CD4-positive, alpha-beta T cell treated with Interleukin-17A for 4 hours (primary cell): ENCODE measurements at regions not wholly inside any gene's neighbourhood (a gene's known extent, or its start where the extent isn't known, plus 50 kb on each side); places are given as distances from the start of the nearest gene placed in this dataset.
"Not testable (repeated sequence)": the region's sequence is repeated elsewhere in the genome, so short reads cannot be mapped to it uniquely, and the experiment has no call there.

Source experiments
- DNase-seq: peaks from one replicate; pipeline ENCODE4 v3.0.0-alpha.2; 2020; ENCODE audit warnings: mixed read lengths

DNA sequence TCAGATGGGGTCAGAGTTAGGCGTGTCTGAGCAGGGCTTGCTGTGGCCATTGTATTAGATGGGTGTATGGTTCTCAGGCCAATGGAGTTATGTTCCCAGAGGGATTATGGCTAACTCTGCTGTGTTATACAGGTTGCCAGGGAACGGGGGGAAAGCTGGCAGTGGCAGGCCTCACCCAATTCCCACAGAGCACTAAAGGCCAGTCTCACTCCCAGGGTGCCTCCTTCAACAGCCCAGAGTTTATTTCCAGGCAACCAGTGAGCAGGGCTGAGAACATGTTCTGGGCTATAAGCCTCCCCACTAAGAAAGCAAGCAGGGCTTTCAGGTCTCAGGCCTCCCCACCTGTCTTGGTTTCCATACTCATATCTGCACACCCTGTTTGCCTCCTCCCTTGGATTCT, 597.9 kb downstream of the ZNF608 start:
- DNase-seq = no peak

DNA sequence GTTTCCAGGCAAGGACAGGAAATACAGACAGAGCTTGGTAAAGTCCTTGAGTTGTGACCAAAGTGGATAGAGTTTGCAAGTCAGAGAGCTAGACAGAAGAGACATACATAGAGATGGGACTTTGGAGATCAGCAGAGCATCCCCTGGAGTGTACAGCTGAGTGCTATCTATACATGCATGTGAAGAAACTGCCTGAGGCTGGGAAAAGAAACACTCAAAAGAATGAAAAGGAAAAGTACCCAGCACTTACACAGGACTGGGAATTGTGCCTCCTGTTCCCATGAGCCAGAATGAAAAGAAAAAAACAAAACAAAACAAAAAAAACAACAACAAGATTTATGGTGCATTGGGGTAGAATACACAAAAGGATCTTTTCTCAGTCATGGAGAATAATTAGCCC, 606.4 kb downstream of the ZNF608 start:
- DNase-seq = no peak

DNA sequence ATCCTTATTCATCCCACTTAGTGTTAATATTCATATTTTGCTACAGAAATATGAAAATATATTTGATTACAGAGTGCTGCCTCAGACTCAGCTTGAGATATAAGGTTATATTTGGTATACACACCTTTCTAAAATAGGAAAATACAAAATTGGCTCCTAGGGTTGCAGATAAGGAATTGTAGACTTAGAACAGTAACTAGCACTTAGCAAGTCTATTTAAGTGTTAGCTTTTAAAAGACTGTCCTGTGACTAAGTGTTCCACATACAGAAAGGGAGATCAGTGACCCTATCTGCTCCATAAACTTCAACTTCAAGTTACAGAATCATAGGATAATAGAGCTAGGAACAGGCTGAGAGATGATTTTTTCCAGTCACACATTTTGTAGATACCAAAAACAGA, 607.0 kb downstream of the ZNF608 start:
- DNase-seq = no peak

DNA sequence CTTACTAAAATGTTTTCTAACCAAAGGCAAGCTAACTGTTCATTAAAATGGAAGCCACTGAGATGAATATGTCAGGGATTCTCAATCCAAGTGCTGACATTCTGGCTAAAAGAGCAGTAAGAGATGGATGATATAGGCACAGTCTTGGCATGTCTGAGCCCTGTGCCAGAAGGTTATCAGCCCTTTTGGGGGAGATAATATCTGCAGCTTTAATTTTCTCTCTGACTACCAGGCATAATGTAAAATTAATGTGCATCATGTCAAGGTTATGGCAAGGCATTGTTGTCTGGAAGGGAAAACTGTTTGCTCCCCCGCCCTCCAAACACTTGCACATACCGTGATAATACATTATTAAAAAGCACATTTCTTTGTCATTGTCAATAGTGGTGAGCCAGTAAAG, 609.8 kb downstream of the ZNF608 start:
- no peak for DNase-seq

DNA sequence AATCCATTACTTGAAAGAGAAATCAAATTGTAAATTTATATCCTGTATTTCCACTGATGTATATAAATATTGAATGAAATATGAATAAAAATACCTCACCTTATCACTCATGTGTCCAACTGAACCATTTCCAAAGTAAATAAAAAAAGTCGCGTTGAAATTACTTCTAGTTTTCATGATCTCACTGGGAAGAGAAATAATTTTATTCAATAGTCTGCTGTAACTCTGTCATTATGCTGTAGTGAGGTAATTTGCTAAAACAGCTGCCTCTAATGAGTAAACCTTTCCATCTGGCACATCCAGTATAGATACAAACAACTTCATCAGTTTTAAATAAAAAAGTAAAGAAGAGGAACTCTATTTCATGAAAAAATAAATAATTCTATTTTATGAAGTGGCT, 611.5 kb downstream of the ZNF608 start:
- DNase-seq = no peak

DNA sequence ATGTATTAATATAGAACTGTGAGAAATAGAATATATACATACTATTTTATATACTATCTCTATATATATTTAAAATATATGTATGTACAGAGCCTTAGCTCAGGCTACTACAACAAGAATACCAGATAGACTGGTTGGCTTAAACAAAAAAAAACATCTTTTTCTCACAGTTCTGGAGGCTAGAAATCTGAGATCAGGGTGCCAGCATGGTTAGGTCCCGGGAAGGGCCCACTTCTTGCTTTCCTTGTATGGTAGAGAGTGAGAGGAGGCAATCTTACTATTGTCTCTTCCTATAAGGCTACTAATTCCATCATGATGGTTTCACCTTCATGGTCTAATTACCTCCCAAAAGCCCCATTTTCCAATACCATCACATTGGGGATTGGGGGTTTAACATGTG, 613.0 kb downstream of the ZNF608 start:
- no peak for DNase-seq

DNA sequence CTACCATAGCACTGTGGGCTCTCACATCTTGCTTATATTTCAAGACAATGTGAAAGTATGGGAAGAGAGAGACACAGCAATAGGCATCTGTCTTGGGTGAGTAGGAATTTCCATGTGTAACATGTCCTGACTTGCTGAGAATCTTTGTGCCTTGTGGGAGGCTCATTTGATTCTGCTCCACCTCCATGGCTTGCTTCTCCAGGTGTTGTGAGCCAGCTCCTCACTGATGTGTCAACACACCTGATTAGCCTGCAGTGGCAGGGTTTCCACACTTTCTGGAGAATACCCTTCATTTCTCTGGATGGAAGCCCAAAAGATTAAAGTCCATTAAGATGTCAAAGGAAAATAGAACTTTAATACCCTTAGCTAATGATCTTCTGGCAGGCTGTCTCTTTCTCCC, 613.6 kb downstream of the ZNF608 start:
- no peak for DNase-seq

DNA sequence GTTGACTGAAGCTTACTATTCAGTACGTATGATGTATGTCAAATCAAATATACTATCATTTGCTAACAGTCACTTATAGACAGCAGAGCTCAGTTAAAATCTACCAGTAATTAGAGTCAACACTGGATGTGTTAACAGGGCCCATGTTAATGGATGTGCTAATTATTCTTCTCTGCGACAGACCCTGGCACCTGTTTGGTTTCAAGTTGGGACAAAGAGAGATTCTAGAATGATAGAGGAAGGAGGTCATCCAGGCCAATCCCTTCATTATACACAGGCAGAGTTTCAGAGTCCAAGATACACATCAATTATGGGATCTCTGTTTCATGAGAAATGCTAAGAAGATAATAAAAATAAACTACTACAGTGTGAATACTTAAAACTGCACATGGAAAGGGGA, 615.0 kb downstream of the ZNF608 start:
- no peak for DNase-seq

DNA sequence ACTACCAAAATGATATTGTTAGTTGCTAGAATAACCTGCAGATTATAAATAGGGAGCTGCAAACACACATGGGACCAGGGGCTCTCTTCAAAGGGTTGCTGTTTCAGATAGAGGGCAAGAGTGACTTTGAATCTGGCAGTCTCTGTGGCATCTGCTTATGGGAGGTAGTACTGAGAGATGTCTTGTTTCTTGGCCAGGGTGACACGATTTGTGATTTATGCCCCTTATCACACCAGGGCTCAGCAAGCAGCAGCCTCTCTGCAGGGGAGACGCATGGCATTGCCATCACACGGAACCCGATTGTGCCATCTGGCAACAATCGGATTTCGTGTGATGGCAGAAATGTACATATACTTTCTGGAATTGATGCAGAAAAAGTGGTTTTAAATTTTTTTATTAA, 615.6 kb downstream of the ZNF608 start:
- DNase-seq = no peak

DNA sequence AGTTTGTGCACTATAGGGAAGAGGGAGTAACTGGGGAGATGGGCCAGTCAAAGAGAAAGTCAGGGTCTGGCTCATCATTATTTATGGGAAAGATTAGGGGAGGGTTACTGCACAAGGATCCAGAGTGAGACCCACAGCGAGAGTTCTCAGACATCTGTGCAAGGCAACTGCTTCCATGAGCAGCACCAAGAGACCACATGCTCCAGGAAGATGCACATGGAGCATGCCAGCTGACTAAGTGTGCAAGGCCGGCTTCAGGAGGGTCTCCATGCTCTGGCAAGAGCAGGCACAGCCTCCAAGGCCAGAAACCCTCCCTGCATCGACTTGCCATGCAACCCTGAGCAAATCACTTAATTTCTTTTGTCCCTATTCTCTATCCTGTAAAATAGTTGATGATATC, 616.9 kb downstream of the CSNK1G3 start:
- DNase-seq = no peak

DNA sequence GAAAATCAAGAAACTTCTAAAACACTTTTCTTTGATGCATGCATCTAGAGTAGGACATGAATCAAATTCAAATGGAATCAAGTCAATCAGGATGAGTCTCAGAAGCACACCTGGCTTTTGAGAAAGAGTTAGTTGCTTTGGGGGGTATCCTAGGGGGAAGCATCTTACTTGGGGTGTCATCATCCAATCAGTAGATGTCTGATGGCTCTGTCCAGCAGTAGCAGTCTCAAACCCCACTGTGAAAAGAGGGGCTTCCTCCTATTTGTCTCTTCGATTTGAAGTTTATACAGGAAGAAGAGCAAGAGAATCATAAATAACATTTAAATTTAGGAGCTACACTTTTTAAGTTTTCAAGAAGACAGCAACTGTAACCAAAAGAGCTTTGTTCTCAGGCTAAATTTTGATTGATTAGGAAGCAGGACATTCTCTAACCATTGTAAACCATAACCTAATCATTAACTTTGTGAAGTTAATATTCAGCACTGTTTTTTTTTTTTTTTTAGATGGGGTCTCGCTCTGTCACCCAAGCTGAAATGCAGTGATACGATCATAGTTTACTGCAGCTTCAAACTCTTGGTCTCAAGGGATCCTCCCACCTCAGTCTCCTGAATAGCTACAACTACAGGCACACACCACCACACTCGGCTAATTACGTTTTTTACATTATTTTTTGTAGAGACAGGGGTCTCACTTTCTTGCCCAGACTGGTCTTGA, 614.7 kb downstream of the CSNK1G3 start:
- no peak for DNase-seq

DNA sequence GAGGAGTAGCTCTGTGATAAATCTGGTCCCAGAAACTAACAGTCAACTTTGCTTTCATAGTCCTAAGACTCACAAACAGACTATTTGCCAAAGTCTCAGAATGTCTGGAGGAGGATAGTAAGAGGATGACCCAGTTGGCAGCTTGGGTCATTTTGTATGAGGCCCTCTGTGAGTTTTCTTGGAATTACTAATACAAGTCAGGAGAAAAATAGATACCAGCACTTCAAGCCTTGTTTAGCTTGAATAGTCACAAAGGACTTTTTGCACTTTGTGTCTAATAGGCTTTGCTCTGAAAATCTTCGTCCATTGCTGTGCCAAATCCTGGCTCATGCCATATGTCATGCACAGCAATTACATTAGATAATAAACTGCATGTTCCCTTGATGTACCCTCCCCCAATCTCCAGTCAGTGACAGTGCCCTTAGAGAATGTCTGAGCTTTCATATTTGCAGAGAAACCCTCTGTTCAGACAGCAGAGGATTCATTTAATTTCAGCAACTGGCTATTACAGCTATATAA, 612.8 kb downstream of the CSNK1G3 start:
- no peak for DNase-seq

DNA sequence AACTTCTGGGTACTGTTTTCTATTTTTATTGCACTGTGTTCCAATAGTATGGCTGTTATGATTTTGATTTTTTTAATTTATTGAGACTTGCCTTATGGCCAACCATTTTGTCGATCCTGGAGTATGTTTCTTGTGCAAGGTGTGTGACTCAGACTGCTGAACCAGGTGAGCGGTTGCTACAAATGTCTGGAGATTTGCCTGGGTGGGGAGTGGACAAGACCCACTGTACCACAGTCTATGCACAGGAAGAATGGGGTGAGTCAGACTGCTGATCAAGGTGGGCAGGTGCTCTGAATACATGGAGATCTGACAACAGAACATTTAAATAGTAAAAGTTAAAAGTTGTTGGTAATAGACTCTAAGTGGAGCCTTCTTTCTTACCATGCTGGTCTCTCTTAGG, 609.2 kb downstream of the CSNK1G3 start:
- no peak for DNase-seq

DNA sequence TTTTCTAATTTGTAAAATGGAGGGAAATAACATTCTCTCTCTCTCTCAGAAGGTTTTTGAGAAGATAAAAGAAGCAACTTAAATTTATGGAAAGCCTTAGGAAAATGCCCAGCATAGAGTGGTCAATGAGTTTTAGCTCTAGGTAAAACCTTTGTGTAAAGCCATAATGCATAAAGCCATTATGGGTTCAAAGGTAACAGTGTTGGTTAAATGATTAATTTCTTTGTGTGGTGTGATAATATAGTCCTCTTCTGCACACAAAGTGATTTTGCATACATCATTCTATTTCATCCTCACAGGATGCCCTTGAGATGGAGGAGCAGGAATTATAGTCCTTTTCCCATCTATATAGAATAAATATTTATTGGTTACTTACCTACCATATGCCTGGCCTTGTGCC, 602.9 kb downstream of the CSNK1G3 start:
- DNase-seq = no peak

DNA sequence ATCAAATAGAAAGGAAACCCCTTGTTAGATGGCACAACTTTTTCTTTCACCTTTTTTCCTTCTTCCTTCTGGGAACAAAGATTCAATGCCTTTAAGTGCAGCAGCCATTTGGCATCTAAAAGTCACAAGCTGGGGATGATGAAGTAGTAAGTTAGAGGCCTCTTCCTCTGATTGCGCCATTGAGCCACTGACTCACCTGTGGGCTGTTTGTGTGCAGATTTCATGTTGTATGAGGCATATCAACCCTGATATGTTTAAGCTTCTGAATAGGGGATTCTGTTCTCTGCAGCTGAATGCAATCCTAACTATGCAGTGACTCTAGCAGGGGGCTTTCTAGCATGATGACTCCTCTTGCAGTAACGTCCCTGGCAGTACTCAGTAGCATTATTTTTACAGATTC, 599.9 kb downstream of the CSNK1G3 start:
- DNase-seq = no peak

DNA sequence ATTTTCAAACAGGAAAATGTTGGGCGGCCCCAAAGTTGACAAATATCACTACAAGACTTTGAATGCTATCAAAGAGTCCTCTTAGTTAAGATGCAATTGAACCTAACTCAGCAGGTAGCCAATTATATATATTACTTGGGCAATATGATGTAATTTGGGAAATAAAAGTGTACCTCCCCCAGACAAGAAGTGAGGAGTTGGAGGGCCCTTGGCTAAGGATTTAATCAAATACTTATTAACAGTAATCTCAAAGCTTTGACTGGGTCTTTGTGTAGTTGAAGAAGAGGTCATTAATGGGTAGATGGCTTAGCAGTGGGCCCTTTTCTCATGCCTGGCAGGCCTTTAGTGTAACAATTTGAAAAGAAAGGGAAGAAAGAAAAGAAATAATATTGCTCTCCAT, 599.0 kb downstream of the CSNK1G3 start:
- DNase-seq = no peak

DNA sequence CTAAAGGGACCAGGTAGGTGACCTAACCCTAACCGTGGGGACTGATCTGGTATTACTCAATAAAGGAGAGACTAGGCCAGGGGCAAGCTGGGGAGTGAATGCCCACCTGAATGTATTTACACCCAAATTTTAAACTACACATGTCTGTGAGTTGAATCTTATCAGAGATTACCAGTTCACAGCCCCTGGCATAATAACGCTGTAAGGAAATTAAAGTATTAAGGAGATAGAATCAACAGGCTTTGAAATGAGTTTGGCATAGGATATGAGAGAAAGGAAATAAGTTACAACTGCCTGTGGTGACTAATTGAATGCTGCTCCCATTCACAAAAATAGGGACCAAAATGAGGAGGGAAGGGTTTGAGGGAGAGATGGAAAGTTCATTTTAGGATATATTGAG, 593.3 kb downstream of the CSNK1G3 start:
- DNase-seq = no peak

DNA sequence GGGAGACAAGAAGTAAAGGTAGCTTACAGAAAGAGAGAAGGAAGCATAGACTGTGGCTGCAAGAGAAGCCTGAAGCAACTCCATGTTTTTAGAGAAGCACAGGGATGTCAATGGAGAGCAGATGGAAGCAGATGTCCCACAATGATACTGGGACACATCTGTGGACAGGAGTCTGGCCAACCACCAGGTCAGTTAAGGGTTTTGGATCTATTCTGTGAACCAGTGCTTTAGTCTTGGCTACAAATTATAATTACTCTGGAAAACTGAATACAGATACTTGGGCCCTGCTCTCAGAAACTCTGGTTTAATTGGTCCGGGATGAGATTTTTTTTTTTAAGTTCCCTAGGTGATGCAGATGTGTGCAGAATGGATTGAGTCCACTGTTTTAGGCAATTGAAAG, 592.8 kb downstream of the CSNK1G3 start:
- no peak for DNase-seq

DNA sequence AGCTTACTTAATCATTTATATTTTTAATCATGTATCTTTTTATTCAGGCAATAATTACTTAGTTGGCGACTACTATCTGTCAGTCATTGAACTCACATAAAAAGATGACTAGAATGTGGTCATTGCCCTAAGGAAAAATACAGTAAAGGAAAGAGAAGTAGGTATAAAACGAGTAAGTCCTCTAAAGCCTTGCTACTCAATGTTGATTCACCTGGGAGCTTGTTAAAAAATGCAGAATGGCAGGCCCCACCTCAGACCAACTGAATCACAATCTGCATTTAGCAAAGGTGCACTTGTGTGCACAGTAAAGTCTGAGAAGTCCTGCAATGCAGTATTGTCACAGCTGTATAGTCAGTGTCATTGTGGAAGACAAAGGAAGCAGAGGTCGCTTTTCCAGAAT, 592.4 kb downstream of the CSNK1G3 start:
- no peak for DNase-seq

DNA sequence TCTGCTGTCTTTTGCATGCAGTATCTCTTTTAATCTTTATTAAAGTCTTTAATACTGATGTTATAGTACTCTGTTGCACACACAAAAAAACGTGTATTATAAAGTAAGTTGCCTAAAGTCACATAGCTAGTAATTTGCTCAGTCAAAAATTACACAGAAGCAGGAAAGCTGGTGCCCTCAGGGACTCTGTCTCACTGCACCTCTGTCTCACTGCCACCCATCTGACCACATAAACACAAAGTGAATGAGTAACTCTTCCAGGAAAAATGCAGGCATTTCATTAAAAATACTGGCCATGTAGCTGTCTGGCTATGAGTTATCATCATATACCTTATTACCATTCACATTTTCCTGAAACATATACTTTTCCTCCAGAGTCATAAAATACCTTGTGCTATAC, 591.7 kb downstream of the CSNK1G3 start:
- DNase-seq = no peak

DNA sequence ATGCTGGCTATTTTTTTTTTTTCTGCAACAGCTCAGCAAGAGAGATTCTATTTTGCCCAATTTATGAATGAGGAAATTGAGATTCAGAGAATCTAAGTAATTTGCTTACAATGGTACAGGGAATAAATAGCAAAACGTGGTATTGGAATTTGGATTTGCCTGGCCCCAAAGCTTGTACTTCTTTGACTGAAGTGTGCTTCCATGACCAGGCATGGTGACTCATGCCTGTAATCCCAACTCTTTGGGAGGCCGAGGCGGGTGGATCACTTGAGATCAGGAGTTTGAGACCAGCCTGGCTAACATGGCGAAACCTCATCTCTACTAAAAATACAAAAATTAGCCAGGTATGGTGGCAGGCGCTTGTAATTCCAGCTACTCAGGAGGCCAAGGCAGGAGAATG, 591.1 kb downstream of the CSNK1G3 start:
- not testable (repeated sequence) for DNase-seq

DNA sequence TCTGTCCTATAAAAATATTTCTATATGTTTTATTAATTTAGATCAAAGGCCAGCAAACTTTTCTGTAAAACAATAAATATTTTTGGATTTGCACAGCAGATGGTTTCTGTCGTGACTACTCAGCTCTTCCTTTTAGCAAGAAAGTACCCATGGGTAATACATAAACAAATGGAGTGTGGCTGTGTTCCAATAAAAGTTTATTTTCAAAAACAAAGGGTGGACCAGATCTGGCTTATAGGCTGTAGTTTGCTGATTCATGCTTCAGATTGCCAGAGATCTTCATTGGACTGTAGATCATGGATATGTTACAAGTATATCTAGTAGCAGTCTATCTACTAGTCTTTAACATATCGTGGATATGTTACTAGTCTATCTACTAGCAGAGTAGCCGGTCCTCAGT, 590.5 kb downstream of the CSNK1G3 start:
- DNase-seq = no peak

DNA sequence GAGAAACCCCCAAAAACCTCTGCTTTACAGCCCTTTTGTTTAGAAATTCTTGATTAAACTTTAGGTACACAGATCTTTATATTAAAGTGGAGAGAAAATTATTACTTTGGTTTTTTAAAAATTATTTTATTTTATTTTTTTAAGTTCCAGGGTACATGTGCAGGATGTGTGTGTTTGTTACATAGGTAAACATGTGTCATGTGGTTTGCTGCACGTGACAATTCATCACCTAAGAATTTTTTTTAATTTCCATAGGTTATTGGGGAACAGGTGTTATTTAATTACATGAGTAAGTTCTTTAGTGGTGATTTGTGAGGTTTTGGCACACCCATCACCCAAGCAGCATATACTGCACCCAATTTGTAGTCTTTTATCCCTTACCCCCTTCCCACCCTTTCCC, 581.7 kb downstream of the CSNK1G3 start:
- DNase-seq = no peak

DNA sequence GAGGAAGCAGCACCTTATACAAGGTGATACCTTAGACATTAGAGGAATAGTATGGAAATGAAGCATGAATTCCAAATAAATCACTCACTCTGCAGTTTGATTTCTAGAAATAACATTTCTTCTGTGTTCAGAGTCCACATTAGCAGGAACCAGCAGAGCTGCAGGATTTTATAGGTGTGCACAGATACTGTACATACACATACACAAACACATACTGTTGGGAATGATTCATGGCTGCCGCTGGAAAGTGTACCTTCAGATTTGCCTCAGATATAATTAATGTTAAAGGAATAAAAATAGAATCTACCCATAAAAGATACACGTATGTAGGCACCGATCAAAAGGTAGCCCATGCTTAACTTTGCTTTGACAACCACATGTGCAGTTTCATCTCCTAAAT, 578.1 kb downstream of the CSNK1G3 start:
- DNase-seq = no peak

DNA sequence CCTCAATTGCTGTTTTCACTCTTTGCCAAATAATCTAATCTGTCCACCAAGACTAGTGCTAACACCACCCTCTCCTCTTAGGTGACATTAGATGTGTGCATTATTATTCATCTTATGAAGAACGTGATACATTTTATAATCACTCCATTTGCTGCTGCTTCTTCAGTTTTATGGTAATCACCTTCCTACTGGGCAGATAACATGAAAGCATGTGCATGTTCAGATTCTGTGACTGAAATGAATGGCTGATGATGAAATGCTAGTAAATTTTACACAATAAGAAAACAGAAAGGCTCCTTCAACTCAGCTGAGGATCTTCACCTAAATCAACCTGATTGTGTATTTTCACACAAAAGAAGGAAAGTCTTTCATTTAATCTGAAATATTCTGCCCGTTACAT, 577.6 kb downstream of the CSNK1G3 start:
- DNase-seq = no peak
